ENCODE measurements at regions not wholly inside any gene's neighbourhood (a gene's known extent, or its start where the extent isn't known, plus 50 kb on each side); places are given as distances from the start of the nearest gene placed in this dataset.

DNA sequence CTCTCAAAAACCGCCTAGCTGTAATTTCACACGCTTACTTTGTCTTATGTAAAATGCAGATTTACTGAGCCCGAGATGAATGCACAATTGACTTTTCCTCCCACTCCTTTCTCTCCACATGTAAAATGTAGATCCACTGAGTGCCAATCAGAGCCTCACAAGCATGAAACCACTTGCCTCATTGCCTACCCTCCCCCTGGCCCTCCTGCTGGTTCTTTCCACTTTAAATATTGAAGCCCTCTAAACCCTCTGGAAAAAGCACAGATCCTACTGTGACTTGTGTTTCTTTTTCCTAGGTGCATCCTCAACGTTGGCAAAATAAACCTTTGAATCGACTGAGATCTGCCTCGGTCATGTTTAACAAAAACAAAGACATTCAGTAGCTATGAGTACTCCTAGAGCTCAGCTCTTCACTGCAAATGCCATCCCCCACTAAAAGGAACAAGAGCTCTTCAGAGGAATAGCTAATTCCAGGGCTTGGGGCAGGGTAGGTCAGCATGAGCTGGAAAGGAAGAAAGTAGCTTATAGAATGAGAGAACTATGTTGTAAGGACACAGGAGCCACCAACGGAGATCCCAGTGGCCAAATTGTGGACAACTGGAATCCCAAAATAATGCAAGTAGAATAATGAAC lies 365.5 kb upstream of the RUNX1 start:
- DNase-seq: no peak

DNA sequence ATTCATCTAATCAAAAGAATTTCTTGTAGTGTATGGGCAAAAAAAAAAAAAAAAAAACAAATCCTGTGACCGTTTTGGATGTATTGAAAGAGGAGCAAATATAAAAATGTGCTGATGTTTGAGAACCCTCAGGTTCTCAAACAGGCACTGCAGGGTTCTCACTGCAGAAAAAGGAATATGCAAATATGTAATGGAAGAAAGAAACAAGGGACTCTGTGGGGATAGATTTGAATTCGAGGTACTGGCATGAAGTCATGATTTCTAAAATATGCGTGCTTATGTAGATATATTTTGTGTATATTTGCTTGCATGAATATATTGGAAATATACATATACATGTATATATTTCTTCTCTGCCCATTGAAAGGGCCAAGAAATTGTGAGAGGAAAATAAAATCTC lies 365.0 kb upstream of the RUNX1 start:
- DNase-seq: no peak

DNA sequence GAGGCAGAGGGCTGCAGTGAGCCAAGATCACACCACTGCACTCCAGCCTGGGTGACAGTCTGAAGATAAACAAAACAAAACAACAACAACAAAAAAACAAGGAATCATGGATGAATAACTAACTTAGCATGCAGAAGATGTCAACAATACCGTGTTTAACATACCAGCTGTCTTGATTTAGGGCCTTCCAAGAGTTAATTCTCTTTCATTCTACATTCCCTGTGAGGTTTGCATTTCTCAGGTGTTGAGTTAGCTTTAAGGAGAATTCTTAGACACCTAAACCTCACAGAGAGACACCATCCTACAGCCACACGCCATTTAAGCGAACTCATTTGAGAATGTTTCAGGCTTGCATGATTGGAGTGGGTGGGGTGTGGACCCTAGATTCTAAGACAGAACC lies 363.1 kb upstream of the RUNX1 start:
- no peak for DNase-seq

DNA sequence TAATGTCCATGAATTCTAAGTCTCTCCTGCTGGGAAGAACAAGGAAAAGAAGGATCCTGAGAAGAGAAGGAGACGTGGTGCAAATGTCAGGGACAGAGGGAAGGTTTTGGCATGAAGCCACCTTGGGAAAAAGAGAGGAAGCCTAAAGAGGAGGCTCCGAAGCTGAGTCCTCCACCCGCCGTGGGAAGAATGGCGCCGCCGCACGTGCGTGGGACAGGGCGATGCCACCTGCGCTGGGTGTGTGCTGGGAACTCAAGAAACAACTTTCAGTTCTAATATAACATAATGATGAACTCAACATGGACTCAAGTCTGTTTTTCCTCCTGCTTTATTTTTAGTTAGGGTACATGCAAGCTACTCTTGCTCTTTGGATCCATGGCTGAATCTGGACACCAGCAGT lies 362.3 kb upstream of the RUNX1 start:
- DNase-seq: no peak

DNA sequence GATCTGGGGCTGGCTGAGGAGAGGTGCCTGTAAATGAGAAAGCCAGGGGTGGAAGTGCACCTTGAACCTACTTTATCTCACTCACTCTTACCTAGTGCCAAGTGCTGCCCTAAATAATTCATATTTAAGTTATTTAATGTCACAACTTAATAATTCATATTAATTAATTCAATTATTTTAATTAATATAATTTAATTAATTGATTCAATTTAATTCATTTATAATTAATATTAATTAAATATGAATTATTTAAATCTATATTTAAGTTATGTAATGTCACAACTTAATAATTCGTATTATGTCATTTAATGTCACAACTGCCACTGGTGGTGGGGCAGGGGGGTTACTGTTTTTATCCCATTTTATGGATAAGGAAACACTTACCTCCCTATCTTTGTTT lies 361.6 kb upstream of the RUNX1 start:
- no peak for DNase-seq

DNA sequence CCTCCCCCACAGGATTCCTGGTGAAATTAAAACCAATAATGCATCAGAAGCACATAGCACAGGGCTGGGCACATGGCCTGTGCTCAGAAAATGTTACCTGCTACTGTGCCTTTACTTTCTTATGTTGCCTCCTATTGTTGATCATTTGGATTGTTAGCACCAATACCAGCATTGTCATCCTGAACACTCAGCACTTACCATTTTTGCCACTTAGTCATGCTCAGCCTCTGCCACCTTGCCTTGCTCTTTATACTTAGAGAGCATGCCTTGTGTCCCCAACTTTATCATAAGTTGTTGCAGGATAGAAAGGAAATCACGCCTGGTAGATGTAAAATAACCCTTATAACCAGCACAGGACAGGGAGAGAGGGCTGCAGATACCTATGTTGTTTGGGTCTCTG lies 361.0 kb upstream of the RUNX1 start:
- no peak for DNase-seq

DNA sequence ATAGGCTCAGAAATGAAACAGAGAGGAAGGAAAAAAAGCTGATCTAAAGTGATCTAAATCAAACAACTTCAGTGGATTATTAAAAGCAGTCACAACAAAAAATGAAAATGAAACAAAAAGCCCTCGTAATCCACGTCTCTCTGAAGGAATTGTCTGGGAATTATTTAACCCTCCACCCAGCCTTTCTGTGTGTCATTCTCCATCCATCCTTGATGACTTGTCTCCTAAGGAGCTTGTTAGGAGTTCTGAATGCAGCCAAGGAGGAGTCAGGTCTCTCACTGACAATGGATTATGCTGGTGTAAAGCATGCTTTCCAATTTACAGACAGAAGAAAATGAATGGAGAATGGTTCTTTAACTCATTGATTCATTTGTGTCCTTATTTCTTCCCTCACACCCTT lies 359.3 kb upstream of the RUNX1 start:
- DNase-seq: no peak

DNA sequence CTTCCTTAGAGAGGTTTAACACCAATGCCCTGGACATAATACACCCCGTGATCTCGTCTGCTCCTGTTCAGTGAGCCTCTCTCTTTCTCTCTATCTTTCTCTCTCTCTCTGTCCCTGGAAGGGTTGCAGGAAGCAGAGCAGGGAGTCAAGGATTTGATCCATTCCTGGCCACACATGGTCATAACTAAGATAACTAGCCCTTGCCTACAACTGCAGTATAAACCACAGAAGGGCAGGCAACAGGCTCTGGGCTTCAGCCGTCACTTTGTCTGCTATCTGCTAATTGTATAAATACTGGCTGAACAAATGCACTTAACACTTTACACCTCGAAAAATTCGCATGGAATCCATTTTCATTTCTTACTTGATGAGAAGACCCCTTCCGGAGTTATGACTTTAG lies 357.5 kb upstream of the RUNX1 start:
- DNase-seq: no peak

DNA sequence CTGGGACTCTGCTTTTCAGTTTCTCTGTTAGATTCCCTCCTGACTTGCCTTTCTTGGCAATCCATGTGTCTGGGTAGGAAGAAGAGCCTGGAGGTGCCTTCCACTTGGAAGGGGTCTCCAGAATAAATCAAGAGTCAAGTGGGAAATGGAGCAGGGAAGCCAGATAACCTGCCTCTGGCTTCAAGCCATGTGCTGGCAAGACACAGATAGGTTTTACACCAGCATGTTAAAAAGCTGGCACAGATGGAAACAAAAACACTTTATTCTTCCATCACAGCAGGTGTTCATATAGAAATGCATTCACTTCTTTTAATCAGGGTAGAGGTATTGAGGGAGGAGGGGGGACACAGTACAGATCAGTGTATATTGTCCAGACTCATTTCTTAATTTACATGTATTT lies 356.9 kb upstream of the RUNX1 start:
- DNase-seq: no peak

DNA sequence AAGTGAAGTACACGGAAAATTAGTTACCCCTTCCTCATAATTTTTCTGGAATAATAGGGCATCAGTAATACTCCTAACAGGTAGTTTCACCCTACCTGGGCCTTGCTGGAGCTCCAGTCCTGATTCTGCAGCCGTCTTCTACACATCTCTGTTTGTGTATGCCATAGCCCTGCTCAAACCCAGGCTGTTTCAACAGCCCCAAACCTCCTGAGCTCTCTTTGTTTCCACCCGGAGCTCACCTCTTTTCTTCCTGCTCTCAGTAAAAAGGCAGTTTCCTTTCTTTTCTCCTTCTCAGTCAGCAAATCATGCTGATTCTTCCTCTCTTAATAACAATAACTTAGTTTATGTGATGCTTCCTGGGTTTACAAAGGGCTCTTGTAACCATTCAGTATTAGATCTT lies 355.1 kb upstream of the RUNX1 start:
- DNase-seq: no peak

DNA sequence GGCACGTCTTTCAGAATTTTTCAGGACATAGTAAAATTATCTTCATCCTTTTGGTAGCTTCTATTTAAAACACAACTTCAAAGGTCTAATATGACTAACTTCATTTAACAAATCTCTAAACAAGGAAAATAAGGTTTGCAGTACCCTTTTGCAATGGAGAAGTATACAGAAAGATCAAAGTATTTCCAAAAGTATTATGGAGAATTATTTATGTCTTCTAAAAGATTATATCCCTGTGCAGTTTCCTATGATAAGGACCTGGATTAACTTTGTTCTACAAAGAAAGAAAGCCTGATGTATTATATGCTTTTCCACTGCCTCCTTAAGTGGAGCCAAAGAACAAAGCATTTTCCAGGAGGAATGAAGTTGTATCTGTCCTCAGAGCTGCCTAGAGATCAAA lies 353.0 kb upstream of the RUNX1 start:
- no peak for DNase-seq

DNA sequence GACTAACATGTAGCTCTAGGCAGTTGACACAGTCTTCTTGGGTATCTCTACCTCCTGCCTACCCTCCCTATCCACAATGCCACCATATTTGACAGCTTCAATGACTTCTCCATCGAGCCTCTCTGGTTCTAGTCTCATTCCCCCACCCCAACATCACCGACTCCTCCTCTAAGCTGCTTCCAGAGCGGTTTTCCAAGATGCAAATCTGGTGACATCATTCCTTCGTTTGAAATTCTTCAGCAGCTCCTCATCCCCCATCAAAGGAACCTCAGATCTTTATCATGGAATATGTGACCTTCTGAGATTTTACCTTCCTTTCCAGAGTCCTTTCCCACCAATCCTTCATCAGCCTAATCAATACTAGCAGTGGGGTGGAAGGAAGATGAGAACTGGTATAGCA lies 352.4 kb upstream of the RUNX1 start:
- DNase-seq: no peak

DNA sequence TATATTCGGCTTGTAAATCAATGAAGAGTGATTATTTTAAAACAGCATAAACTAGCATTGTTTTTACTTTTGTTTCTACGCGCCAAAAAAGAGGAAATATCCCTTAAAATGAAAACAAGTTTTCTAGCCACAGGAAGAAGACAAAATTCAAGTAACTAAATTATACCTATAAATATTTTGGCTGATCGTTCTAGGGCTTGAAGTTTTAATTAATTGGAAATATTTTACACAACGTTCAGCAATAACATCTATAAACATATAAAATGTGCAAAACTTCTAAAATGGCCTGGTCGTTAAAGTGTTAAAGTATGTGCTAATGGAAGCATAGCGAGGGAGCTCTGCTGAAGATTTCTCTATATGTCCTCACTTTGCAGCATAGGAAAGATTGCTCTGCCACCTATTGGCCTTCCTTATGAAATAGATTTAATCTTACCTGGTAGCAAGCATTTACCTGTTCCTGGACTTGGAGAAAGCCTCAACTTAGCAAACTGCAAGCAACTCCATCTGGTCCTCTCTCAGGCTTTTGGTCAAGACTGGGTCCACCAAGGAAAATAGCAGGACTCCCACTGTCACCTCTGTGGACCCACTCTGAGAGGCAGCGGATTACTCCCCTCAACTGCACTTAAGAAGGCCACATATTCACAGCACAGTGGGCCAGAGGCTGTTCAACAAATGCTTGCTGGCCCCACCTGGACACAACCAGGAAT lies 351.3 kb upstream of the RUNX1 start:
- DNase-seq: peak; percentile 51

DNA sequence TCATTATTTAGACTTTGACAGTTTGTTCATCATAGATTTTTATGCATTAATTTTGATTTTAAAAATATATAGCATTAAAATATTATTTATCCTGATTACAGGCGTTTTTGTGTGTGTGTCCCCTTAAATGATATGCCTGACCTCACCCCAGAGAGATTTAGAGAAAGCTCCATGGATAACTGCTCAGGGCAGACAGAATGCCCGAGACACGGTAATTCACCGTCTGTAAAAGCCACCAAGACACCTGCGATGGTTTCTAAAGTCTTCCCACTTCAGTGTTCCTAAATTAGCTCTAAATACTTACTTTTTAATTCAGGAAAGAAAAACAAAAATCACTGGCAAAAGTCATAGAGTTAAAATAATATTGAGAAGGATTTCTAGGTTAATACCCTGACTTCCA lies 350.6 kb upstream of the RUNX1 start:
- DNase-seq: no peak

DNA sequence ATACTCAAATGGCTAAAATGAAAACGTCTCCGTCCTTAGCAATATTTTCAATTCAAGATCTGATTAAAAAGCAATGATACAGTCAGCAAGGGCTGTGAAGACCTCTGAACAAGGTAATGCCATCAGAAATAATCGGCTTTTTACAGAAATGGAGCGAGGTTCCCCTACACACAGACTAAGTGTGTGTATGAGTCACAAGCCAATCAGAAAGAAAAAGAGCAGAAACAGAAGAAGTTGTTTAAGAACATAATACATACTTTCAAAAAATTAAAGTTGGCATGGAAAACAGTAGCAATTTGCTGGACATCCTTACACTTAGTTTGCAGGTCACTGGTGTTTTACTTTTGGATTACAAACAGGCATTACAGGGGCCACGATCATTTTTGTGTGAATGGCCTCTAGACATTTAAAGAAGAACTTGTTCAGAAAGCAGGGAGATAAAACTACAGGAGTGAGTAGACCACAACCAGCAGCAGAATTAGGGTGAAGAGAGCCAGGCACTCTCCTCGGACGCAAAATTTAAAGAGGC lies 350.0 kb upstream of the RUNX1 start:
- no peak for DNase-seq

DNA sequence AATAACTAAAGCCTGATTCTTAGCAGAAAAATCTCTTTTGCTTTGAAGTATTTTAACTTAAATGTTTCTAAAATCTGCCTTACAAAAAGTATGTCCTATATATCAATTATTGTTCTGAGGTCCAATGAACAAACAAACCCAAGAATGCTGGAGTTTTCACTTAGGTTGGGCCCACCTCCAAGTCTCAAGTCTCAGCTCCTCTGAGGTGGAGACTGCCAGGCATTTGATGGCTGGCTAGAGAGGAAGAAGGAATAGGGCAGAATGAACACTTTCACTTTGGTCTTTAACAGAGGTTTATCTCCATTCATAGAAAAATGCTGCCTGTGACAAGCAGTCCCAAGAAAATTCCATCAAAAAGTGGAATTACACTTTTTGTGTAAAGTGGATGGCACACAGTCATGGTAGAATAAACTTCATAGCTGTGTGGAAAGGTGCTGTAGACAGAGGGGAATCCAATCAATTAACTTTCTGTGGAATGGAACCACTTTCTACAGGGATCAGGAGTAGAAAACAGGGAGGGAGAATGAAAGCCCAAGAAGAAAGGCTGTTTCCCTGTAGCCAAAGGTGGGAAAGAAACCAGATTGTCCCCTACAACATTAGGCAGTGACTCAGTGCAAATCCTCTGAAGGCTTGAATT lies 349.4 kb upstream of the RUNX1 start:
- DNase-seq: no peak

DNA sequence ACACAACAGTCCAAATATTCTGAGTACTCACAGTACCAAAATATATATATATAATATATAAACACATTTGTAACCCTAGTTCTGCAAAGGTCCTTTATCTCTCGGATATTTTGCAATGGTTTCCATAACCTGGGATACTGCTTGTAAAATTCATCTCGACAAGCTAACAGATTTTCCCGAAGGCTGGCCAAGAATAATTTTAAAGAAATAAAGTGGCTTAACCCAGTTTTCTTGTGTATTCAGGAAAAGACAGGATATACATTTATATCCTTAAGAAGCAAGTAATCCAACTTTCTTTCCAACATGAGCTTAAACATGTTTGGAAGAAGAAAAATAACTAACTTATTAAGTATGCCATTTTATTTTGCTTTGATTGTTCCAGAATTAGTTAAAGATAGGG lies 348.7 kb upstream of the RUNX1 start:
- no peak for DNase-seq

DNA sequence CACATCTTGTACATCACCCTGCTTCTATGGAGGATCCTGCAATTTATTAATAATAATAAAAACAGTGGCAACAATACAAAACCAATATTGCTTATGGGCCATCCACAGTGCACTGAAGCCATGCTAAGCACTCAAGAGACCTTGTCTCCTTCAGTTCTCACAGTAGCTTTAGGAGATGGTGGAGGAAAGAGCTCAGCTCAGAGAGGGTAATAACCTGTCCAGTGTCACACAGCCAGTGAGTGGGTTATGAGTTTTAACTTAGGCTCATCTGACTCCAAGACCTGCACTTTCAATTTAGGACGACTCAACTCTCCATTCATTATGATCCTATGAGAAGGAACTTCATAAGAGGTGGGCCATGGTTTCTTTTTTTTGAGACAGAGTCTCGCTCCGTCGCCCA lies 347.6 kb upstream of the RUNX1 start:
- no peak for DNase-seq

DNA sequence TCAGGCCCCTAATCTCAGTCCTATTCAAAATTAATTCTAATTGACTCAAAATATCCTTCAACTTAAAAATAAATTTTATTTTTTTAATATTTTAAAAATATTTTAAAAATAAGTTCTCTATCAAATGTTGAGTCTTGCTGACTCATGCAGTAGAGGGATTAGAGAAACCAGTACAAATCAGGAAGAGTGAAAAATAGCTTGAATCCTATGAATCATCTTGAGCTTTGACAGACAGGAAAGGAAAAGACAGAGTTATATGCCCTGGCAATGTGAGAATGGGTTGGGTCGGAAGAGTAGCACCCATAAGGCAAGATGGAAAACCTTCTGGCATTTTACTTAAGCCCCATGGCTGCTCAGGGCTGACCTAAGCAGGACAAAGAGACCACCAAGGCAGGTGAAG lies 346.6 kb upstream of the RUNX1 start:
- no peak for DNase-seq

DNA sequence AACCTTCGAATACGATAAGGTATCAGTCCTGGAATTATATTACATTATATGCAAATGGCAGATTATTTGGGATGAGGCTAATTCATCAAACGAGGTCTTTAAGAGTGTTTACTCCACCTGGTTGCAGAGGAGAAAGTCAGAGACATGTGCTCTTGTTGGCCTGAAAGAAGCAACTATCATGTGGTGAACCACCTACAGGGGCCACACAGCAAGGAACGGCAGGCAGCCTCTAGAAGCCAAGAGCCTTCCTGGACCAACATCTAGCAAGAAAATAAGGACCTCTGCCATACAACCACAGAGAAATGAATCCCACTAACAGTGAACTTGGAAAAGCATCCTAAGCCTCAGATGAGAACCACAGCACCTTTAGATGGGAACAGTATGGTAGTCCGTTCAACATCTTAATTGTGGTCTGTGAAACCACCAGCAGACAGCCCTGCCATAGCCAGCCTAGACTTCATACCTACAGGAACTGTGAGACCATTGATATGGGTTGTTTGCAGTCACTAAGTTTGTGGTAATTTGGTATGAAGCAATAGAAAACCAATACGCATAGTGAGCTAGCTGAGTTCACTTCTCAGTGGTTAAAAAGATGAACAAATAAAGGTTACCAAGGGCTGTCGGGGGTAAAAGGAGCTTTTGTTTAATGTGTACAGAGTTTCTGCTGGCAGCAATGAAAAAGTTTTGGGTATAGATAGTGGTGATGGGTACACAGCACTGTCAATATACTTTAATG lies 345.7 kb upstream of the RUNX1 start:
- no peak for DNase-seq

DNA sequence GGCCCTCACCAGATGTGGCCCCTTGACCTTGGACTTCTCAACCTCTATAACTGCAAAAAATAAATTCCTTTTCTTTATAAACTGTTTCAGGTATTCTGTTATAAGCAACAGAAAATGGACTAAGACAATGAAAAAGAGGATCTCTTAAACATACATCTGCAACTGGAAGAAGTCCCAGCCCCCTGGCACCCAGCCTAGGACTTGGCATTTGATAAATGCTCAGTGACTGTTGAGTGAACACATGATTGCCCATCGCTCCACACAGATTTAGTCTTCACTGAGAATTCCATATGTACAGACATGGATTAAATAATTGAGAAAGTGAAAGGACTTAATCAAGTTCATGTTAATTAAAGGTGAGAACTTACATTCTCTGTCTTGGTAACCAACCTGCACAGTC lies 344.9 kb upstream of the RUNX1 start:
- DNase-seq: no peak

DNA sequence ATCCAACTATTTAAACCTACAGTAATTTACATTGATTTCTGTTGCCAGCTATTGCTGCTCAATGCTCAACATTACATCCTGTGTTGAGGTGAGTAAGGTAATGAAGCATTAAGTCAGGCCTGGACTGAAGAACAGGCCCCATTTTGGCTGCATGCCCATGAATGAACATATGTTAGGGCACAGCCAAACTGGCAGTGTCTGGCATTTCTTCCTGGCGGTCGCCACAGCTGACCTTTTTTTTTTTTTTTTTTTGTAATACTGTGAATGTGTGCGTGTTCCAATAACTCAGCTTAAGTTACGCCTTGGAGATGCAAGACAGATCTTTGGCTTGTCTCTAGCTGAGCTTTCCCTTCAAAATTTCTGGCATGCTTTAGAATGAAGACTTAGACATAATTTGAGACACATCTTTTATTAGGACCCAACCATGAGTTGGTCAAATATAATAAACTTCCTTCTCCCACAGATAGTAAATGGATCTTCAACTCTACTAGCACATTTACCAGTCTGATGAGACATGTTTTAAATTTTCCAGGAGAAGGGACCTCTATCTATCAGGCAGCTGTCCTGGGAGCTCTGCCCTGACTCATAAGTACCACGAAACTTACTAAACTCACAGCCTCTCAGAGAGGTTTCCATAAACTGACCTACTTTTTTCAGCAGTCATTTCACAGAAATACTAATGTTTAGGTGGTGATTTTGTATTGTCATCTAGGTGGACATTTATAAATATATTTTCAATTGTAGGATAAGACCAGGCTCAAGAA lies 341.1 kb upstream of the RUNX1 start:
- DNase-seq: no peak

Measured in CD4-positive, alpha-beta T cell treated with Interleukin-6 for 4 hours (primary cell).